ENCODE measurements at regions not wholly inside any gene's neighbourhood (a gene's known extent, or its start where the extent isn't known, plus 50 kb on each side); places are given as distances from the start of the nearest gene placed in this dataset.

- TF ChIP-seq TCF12 (IDR thresholded peaks at IDR 0.05; ENCODE audit: low read depth) (no peak), RAD21 (IDR thresholded peaks at IDR 0.05; ENCODE audit: low read depth) (no peak), CREB1 (IDR thresholded peaks at IDR 0.05; ENCODE audit: low read depth) (no peak), FOXM1 (IDR thresholded peaks at IDR 0.05; ENCODE audit: borderline replicate concordance, low read depth) (no peak), YY1 (IDR thresholded peaks at IDR 0.05; ENCODE audit: low read depth) (no peak), EP300 (IDR thresholded peaks at IDR 0.05; ENCODE audit: borderline replicate concordance) (no peak), TAF1 (IDR thresholded peaks at IDR 0.05; ENCODE audit: low read depth) (no peak), MAX (IDR thresholded peaks at IDR 0.05) (no peak), USF1 (IDR thresholded peaks at IDR 0.05) (no peak), TEAD4 (IDR thresholded peaks at IDR 0.05) (no peak), NFIC (IDR thresholded peaks at IDR 0.05) (no peak), CEBPB (IDR thresholded peaks at IDR 0.05) (no peak), ZBTB7A (IDR thresholded peaks at IDR 0.05; ENCODE audit: low read depth) (no peak), REST (IDR thresholded peaks at IDR 0.05; ENCODE audit: low read depth) (no peak), EGR1 (IDR thresholded peaks at IDR 0.05) (no peak)
These were observed 719.2 kb upstream of the ARRDC3 start for GRCh38 chr5:92102313-92102712.

GRCh38 chr5:92092239-92092638 lies 709.1 kb upstream of the ARRDC3 start:
- TF ChIP-seq FOXM1 (IDR thresholded peaks at IDR 0.05; ENCODE audit: borderline replicate concordance, low read depth): no peak
- no peak for TF ChIP-seq USF1 (IDR thresholded peaks at IDR 0.05)
- TF ChIP-seq EP300 (IDR thresholded peaks at IDR 0.05; ENCODE audit: borderline replicate concordance): no peak
- TF ChIP-seq ZBTB7A (IDR thresholded peaks at IDR 0.05; ENCODE audit: low read depth): no peak
- TF ChIP-seq CEBPB (IDR thresholded peaks at IDR 0.05): no peak
- no peak for TF ChIP-seq MAX (IDR thresholded peaks at IDR 0.05)
- TF ChIP-seq TAF1 (IDR thresholded peaks at IDR 0.05; ENCODE audit: low read depth): no peak
- no peak for TF ChIP-seq REST (IDR thresholded peaks at IDR 0.05; ENCODE audit: low read depth)
- TF ChIP-seq CREB1 (IDR thresholded peaks at IDR 0.05; ENCODE audit: low read depth): no peak
- no peak for TF ChIP-seq EGR1 (IDR thresholded peaks at IDR 0.05)
- no peak for TF ChIP-seq TEAD4 (IDR thresholded peaks at IDR 0.05)
- no peak for TF ChIP-seq RAD21 (IDR thresholded peaks at IDR 0.05; ENCODE audit: low read depth)
- no peak for TF ChIP-seq TCF12 (IDR thresholded peaks at IDR 0.05; ENCODE audit: low read depth)
- no peak for TF ChIP-seq YY1 (IDR thresholded peaks at IDR 0.05; ENCODE audit: low read depth)
- no peak for TF ChIP-seq NFIC (IDR thresholded peaks at IDR 0.05)

- no peak for TF ChIP-seq MAX (IDR thresholded peaks at IDR 0.05)
- no peak for TF ChIP-seq USF1 (IDR thresholded peaks at IDR 0.05)
- TF ChIP-seq ZBTB7A (IDR thresholded peaks at IDR 0.05; ENCODE audit: low read depth): no peak
- no peak for TF ChIP-seq RAD21 (IDR thresholded peaks at IDR 0.05; ENCODE audit: low read depth)
- TF ChIP-seq TAF1 (IDR thresholded peaks at IDR 0.05; ENCODE audit: low read depth): no peak
- TF ChIP-seq TCF12 (IDR thresholded peaks at IDR 0.05; ENCODE audit: low read depth): no peak
- TF ChIP-seq REST (IDR thresholded peaks at IDR 0.05; ENCODE audit: low read depth): no peak
- TF ChIP-seq FOXM1 (IDR thresholded peaks at IDR 0.05; ENCODE audit: borderline replicate concordance, low read depth): no peak
- TF ChIP-seq NFIC (IDR thresholded peaks at IDR 0.05): no peak
- no peak for TF ChIP-seq EGR1 (IDR thresholded peaks at IDR 0.05)
- TF ChIP-seq CEBPB (IDR thresholded peaks at IDR 0.05): no peak
- no peak for TF ChIP-seq YY1 (IDR thresholded peaks at IDR 0.05; ENCODE audit: low read depth)
- no peak for TF ChIP-seq TEAD4 (IDR thresholded peaks at IDR 0.05)
These were observed 703.1 kb upstream of the ARRDC3 start for GRCh38 chr5:92086059-92086811.
